GM13976 (cell line): ENCODE measurements at regions not wholly inside any gene's neighbourhood (a gene's known extent, or its start where the extent isn't known, plus 50 kb on each side); places are given as distances from the start of the nearest gene placed in this dataset.
A peak's percentile ranks its signal among the peaks of the same experiment; 100 is the strongest.

Experiments
- DNase-seq: peaks from one replicate; pipeline ENCODE4 v3.0.0; 2012; ENCODE audit warnings: low spot score
- in situ Hi-C: fragments of 300-500 bp; cut with MboI; formaldehyde crosslinking; loops from one replicate; pipeline ENCODE4 v1.12.0; 2022; ENCODE audit warnings: low sequenced_read_pairs, mixed read lengths, inconsistent platforms; ENCODE audit not compliant: unreplicated experiment
- TF ChIP-seq, protein P1 (sequence below): IDR thresholded peaks from 2 replicates; pipeline ENCODE4 v1.5.1; 2012; ENCODE audit warnings: borderline replicate concordance, mild to moderate bottlenecking; ENCODE audit not compliant: insufficient read depth; ENCODE audit errors: extremely low read depth, missing control alignments, control extremely low read depth

DNA sequence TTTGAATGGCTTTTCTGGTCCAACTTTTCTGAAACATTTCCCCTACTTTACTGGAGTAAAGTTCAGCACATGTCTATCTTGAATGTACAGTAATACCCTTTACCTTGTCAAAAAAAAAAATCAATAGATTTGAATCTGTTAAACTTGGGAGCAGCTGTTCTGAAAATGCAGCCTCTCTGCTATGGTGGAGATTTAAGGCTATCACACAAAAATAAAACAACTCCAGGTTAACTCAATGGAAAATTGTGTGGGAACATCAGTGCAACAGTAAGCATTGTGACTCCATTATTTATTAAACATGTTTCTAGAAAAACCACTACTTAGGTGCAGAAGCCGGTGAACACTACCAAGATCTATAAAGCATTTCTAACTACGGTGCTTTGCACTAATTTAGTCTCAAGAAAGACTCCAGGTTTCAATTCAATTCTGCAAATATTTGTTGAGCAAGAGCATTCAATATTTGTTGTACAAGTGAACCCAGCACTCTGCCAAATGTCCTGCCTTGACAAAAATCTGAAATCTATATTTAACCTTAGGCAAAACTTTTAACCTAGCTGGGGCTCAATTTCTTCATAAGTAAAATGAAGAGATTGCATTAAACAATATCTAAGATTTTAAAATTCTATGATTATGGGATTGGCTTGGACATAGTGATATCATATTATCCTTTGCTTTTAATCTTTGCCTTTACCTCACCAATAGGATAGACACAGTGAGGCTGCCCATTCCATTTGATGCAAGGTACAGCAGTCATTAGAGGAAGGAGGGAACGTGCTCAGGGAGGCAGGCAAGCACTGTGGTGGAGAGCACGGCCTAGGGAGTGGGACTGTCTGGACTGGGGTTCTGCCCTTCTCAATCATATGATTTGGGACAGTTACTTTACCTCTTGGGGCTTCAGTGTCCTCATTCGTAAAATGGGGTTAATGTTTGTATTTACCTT is 155.2 kb downstream of the KITLG start:
- DNase-seq, result no peak
- TF ChIP-seq, protein P1, sequence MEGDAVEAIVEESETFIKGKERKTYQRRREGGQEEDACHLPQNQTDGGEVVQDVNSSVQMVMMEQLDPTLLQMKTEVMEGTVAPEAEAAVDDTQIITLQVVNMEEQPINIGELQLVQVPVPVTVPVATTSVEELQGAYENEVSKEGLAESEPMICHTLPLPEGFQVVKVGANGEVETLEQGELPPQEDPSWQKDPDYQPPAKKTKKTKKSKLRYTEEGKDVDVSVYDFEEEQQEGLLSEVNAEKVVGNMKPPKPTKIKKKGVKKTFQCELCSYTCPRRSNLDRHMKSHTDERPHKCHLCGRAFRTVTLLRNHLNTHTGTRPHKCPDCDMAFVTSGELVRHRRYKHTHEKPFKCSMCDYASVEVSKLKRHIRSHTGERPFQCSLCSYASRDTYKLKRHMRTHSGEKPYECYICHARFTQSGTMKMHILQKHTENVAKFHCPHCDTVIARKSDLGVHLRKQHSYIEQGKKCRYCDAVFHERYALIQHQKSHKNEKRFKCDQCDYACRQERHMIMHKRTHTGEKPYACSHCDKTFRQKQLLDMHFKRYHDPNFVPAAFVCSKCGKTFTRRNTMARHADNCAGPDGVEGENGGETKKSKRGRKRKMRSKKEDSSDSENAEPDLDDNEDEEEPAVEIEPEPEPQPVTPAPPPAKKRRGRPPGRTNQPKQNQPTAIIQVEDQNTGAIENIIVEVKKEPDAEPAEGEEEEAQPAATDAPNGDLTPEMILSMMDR, result no peak
- in situ Hi-C loops, result no loop called here

DNA sequence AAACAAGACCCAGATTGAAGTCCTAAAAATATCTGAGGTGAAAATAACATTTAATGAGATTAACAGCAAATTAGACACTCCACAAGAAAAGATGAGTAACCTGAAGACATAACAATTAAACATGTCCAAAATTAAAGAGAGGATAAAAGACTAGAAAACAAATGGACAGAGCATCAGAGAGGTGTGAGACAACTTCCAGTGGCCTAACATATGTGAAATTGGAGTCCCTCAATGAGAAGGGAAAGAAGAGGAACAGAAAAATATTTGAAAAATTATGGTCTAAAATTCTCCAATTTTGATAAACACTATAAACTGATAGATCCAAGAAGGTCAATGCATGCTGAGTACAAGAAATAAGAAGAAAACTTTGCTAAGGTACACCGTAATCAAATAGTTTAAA is 151.9 kb downstream of the KITLG start:
- no peak for DNase-seq
- in situ Hi-C loops, result no loop called here
- TF ChIP-seq, protein P1, result no peak

DNA sequence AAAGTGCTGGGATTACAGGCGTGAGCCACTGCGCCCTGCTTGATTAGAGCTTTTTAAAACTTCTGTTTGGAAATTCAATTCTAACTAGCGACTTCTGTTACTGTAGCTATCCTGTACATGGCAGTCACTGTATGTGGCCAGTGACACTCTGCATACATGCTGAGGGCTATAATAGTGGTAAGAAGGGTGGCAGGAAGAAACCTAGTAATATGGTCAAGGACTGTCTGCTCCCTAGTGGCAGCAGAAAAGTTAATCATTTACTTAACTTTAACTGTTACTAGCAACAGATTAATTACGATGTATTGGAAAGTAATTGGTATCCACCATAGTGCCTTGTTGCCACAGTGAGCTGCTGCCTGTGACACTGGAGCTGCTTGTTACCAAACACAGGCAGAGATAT is 149.0 kb downstream of the KITLG start:
- DNase-seq, result no peak
- TF ChIP-seq, protein P1, result no peak
- in situ Hi-C loops, result no loop called here

DNA sequence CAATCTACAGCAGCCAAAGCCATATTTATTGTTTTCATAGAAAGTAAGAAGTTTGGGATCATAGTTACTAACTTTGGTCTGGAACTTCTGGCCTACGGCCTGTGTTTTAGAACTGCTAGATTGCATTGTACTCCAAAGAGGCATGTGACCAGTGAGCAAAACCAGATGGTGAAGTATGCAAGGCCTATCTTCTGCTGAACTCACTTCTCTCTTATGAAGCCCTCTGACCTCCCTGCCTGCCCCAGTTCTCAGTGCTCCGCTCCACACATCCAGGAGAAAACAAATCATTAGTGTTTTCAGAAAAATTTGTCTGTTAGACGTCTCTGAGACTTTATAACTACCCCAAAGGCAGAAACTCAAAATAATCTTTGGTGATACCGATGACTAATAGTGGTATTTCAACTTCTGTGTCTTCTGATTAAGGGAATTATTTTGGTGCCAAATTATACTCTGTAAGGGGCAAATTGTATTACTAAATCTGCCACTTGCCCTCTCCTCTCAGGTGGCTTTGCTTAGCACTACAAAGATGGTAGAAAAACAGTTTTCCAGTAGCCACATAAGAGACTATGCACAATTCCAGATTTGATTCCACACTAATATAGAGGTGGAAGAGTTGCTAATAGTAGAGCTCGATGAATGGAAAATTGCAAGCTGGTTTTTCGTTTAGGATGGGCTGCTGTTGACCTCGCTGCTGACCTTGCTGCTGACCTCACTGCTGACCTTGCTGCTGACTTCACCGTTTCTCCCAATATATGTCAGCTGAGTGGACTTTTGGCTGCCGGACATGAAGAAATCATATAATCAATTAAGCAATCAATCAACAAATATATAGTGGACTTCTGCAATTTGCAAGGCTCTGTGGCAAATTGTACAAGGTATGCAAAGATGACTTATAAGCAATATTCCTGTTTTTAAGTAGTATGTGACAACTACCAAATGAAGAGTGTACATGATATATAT is 147.5 kb downstream of the KITLG start:
- in situ Hi-C loops, result no loop called here
- TF ChIP-seq, protein P1, result no peak
- DNase-seq, result no peak

DNA sequence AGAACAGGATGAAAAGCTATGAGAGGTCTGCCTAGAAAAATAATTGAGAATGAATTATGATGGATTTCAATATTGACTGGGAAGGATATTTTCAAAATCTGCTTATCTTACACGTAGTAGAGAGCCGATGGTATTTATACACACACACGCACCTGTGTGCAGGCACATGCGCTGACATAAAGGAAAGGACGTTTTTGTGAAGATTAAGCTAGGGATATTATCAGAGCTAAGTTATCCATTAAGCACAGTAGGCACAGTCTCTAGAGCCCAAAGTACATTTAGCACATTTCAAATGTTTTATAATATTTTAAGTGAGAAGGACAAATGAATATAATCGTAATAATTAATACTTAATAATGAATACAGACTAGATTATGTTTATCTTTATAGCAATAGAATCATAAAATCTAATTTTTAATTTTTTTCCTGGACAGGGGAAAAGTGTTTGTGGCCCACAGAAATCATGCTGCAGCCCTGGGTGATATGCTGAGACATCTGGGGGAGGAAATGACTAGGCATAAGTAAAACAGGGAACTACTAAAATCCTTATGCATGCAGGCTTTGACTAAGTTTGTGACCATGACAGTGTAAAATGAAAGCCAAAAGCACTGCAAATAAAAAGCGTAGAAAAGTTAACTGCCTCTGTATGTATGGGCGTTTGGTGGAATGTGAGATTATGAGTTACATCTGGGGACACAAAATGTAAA is 146.1 kb downstream of the KITLG start:
- TF ChIP-seq, protein P1, result no peak
- peak; percentile 30 for DNase-seq
- in situ Hi-C loops, result no loop called here
